GM19025 (cell line): ENCODE measurements at regions not wholly inside any gene's neighbourhood (a gene's known extent, or its start where the extent isn't known, plus 50 kb on each side); places are given as distances from the start of the nearest gene placed in this dataset.

ENCODE experiments used
- ATAC-seq: cut with Tn5 transposase; IDR thresholded peaks from one replicate; pipeline ENCODE4 v1.9.1; 2021; ENCODE audit warnings: mild to moderate bottlenecking, low read depth, moderate library complexity; ENCODE audit not compliant: unreplicated experiment

DNA sequence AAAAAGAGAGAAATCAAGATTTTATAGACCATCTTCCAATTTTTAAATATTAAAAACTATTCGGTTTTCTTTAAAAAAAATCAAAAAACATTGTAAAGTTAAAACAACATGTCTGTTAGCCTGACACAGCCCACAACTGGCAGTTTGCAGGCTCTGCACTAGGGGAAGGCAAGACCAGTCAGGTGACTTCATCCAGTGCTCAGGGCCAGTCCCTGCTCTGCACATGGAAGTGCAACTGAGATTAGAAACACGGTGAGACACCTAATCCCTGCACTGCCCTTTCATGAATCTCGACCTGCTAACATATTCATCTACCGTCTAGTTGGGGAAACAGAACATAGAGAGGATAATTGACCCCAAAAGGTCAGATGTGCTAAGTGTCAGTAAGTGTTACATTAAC lies 135.2 kb downstream of the BARD1 start:
- peak; percentile 54 for ATAC-seq

DNA sequence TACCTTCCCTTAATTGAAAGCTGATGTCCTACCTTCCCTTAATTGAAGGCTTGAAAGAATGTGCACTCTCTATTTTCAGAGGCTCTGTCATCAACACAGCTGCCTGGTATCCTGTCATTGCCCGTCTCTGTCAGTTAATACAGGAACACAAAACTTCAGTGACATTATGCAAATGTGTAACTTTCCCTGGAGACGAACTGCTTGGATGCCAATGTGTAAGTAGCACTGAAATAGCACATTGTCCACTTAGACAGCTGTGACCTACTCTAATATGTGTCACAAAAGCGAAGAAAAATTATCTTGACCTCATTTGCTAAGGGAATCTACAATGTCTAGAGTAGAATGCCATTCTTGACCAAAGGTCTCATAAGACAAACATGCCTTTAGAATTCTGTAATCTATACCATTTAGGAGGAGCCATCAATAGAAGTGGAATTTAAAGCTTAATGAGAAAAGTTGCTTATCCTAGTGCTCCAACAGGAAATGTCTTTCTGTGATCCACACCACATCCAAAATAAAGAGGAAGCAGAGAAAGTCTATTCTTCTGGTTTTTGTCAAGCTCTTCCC lies 138.1 kb downstream of the BARD1 start:
- no peak for ATAC-seq

DNA sequence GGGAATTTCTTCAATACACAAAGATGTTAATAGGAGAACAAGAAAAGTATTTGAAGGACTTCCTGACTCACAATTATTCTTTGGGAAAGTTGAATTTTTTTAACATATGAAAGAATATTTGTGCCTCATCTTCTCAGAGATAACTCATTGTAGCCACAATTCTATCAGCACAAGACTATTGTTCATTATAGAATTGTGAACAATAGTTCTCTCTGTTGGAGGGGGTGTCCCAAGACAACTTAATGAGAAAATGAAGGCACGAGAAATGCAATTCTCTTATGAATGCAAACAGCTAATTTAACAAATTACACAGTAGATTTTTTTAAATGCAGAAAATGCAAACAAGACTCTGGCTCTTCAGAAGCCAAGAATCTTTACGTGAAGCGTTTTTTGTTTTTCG lies 157.0 kb downstream of the BARD1 start:
- ATAC-seq: no peak

DNA sequence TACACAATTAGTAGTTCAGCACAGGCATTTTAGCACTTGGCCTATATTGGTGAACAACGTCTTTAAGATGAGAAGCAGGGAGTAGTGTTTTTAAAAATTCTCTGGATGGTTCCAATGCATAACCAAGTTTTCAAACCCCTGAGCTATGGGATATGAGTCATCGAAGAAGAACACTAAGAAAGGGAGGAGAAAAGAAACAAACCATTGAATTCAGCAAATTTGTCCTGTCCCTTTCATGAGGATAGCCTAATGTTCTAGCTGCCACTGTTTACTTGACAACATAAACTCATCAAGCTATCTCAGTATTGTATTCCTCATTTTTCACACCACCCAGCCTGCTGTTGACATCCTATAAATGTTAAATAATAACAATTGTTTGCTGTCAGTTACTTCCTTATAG lies 158.0 kb downstream of the BARD1 start:
- no peak for ATAC-seq

DNA sequence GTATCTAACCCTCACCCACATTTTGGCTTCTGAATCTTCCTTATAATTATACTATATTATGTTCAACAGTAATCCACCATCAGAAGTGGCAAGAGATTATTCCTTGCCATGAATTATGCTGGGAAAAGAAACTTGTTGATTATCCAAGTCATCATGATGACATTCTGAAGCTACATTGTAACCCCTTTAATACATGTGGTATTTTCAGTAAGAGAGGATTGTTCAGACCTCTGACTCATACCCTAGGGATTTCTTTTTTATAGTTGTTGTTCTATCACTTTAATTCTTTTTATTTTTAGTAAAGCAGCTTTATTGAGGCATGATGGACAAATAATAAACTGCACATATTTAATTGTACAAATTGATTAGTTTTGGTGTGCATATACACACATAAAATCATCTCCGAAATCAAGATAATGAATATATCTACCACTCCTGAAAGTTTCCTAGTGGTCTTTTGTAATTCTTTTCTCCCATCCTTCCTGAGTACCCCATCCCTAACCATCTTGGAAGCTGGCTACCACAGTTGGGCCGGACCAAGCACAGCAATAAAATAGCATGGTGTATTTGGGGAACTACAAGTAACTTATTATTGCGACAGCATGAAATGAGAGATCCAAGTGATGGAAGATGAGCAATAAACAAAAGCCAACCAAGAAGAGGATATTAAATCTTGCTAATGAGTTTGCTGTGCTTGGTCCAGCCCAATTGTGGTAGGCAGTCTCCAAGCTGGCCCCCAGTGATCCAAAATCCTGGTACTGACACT lies 159.9 kb downstream of the BARD1 start:
- ATAC-seq: no peak

DNA sequence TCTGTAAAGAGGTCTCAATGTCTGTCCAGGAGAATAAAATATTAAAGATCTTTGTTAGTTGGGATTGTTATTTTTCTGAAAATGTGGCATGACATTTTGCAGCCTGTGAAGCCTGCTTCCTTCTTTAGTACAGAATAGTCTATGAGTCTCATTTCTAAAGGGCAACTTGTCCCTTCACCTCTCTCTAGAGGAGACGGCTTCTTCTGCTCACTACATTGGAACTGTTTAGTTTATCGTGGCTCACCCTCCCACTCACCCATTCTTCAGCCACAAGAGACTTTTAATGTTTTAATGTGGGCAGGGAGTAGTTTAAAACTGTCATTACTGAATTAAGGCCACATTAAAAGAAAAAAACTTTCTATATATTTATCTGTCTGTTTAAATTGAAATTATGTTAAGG lies 161.0 kb downstream of the BARD1 start:
- ATAC-seq: no peak

DNA sequence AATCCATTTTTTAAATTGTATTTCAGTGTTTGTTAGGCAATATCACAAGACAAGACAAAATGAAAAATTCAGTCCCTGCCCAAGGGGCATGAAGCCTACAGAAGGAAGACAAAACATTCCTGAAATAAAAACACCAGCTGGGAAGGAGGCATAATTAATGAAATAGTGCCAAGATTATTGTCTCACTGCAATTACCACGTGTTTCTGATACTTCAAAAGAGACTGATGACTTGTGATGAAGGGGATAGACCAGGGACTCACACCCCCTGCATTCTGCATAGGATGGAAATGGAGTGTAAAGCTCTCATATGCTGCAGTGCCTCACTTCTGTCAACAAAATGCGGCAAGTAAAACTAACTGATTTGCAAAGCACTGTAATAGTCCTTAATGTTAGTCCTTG lies 178.1 kb downstream of the BARD1 start:
- no peak for ATAC-seq

DNA sequence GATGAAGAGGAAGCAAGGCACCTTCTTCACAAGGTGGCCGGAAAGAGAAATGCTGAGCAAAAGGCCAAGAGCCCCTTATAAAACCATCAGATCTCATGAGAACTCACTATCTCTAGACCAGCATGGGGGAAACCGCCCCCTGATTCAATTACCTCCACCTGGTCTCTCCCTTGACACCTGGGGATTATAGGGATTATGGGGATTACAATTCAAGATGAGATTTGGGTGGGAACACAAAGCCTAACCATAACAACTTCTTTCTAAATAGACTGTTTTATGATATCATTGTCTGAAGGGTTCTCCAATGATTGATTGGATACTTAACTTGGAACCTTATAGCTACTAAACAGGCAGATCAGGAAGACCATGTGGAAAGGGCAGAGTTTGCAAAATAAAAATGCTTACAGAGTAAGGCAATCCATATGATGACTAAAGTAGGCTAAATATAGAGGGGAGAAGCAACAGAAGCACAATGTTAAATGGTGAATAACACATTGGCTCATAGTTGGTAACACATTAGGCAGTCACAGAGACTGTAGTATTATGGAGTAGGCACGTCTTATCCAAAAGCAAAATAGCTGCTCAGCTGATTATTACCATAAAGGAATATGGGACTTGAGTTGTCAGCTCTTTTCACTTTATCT lies 179.0 kb downstream of the BARD1 start:
- ATAC-seq: no peak

DNA sequence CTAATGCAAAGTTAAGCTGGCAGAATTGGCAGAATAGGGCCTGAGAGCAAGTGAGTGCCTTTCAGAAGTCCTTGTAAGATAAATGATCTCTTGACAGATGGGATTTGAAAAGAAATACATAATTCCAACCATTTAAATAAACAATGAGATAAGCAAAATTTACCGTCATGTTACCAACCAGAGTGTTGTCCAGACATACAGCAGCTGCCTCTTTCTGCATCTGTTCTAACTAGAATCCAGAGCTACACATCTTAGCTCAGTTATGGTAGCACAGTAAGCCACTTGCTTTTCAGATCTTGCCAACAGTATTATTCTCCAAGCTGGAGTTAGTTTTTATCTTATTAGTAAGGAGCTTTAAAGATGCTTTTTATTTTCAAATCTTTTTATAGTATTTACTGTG lies 179.6 kb downstream of the BARD1 start:
- ATAC-seq: no peak
